HL-60 (cell line): ENCODE measurements at regions not wholly inside any gene's neighbourhood (a gene's known extent, or its start where the extent isn't known, plus 50 kb on each side); places are given as distances from the start of the nearest gene placed in this dataset.

Source experiments
- GABPA ChIP-seq: IDR thresholded peaks from 2 replicates; pipeline ENCODE4 v1.6.1; 2012; ENCODE audit warnings: low read depth
- POLR2AphosphoS5 ChIP-seq: IDR thresholded peaks from 2 replicates; pipeline ENCODE4 v1.6.1; 2012; ENCODE audit warnings: low read depth
- TF ChIP-seq, protein P1 (sequence below): IDR thresholded peaks from one replicate; pipeline ENCODE4 v1.5.1; 2011; ENCODE audit warnings: low read length, control low read depth, inconsistent platforms; ENCODE audit not compliant: insufficient read depth
- TF ChIP-seq, protein P2 (sequence below): IDR thresholded peaks from 2 replicates; pipeline ENCODE4 v1.6.1; 2012; ENCODE audit warnings: low read depth; ENCODE audit not compliant: insufficient replicate concordance

DNA sequence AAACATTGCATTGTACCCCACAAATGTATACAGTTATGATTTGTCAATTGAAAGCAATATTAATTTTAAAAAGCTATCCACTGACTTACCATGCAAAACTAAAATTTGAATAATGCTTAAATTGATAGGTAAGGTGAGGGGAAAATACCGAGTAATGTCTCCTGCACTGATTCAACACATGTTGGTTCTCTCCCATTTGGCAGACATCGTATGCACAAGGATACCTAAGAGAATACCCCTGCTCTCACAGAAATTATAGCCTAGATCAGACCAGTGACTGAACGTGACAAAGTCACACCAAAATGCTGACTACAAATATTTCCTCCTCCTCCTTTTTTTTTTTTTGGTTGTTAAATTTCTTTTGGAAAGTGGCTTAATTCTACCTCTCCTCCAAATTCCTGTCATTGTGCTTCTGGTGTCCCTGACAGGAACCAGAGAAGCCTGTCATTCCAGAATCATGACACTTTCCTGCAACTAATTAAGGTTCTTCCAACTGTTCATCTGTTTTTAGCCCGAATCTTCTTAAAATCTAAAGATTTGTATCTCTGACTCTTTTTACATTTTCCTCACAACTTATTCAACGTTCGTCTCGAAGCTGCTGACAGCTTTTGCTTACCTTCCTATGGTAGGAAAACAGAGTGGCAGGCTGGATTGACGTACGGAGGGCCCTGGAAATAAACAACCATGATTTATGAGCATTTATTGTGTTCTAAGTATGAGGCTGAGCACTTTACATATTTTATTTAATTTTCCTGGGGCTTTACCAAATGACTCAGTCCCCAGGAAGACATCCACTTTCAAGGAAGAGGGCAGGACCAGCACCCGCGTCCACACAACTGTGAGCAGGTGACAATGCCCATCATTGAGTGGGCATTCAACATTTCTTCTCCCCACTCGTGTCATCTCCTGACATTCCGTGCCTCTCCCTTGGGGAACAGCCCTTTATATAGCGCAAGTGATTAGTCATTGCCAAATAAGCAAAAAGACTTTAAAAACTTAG is 57.9 kb upstream of the KCNE2 start:
- TF ChIP-seq, protein P1, sequence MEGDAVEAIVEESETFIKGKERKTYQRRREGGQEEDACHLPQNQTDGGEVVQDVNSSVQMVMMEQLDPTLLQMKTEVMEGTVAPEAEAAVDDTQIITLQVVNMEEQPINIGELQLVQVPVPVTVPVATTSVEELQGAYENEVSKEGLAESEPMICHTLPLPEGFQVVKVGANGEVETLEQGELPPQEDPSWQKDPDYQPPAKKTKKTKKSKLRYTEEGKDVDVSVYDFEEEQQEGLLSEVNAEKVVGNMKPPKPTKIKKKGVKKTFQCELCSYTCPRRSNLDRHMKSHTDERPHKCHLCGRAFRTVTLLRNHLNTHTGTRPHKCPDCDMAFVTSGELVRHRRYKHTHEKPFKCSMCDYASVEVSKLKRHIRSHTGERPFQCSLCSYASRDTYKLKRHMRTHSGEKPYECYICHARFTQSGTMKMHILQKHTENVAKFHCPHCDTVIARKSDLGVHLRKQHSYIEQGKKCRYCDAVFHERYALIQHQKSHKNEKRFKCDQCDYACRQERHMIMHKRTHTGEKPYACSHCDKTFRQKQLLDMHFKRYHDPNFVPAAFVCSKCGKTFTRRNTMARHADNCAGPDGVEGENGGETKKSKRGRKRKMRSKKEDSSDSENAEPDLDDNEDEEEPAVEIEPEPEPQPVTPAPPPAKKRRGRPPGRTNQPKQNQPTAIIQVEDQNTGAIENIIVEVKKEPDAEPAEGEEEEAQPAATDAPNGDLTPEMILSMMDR = no peak
- TF ChIP-seq POLR2AphosphoS5 (no peak), GABPA (no peak)
- TF ChIP-seq, protein P2, sequence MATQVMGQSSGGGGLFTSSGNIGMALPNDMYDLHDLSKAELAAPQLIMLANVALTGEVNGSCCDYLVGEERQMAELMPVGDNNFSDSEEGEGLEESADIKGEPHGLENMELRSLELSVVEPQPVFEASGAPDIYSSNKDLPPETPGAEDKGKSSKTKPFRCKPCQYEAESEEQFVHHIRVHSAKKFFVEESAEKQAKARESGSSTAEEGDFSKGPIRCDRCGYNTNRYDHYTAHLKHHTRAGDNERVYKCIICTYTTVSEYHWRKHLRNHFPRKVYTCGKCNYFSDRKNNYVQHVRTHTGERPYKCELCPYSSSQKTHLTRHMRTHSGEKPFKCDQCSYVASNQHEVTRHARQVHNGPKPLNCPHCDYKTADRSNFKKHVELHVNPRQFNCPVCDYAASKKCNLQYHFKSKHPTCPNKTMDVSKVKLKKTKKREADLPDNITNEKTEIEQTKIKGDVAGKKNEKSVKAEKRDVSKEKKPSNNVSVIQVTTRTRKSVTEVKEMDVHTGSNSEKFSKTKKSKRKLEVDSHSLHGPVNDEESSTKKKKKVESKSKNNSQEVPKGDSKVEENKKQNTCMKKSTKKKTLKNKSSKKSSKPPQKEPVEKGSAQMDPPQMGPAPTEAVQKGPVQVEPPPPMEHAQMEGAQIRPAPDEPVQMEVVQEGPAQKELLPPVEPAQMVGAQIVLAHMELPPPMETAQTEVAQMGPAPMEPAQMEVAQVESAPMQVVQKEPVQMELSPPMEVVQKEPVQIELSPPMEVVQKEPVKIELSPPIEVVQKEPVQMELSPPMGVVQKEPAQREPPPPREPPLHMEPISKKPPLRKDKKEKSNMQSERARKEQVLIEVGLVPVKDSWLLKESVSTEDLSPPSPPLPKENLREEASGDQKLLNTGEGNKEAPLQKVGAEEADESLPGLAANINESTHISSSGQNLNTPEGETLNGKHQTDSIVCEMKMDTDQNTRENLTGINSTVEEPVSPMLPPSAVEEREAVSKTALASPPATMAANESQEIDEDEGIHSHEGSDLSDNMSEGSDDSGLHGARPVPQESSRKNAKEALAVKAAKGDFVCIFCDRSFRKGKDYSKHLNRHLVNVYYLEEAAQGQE = no peak
